ENCODE measurements at regions not wholly inside any gene's neighbourhood (a gene's known extent, or its start where the extent isn't known, plus 50 kb on each side); places are given as distances from the start of the nearest gene placed in this dataset.
A peak's percentile ranks its signal among the peaks of the same experiment; 100 is the strongest.

- DNase-seq (ENCODE audit: low spot score) = no peak
- Histone ChIP-seq H2AFZ (ENCODE audit: low read length) (no peak overlapping the region), H3K4me2 (ENCODE audit: low read depth, low read length) (no peak overlapping the region), H3K27ac (ENCODE audit: extremely low read length, insufficient read depth, low read length) (no peak overlapping the region), H3K4me3 (replicated peaks in 1 of 3; ENCODE audit: insufficient read depth in 1 of 3, low read depth in 2 of 3, low read length in 3 of 3) (no peak overlapping the region), H3K27me3 (ENCODE audit: control insufficient read depth in 1 of 2, insufficient read depth in 2 of 2, low read length in 2 of 2) (no peaks in the 10 kb centered on the region), H4K20me1 (ENCODE audit: insufficient read depth, low read length) (no peaks in the 10 kb centered on the region), H3K9ac (ENCODE audit: insufficient read depth, low read depth, low read length) (no peak overlapping the region), H3K9me3 (ENCODE audit: low read length) (no peaks in the 10 kb centered on the region), H3K4me1 (ENCODE audit: insufficient read depth, low read length) (no peaks in the 10 kb centered on the region), H3K36me3 (replicated peaks in 1 of 2; ENCODE audit: control insufficient read depth in 1 of 2, insufficient read depth in 2 of 2, low read length in 2 of 2) (no peaks in the 10 kb centered on the region), H3K79me2 (ENCODE audit: insufficient read depth, low read length) (no peaks in the 10 kb centered on the region)
- no peak for FAIRE-seq
- no peak for TF ChIP-seq FOXO4 (CRISPR knock-in tag; conservative IDR thresholded peaks at IDR 0.05)
- no peak for TF ChIP-seq KMT2A (CRISPR knock-in tag; IDR thresholded peaks at IDR 0.05)
- no peak for TF ChIP-seq SMAD3 (CRISPR knock-in tag; IDR thresholded peaks at IDR 0.05)
- TF ChIP-seq MAFK (conservative IDR thresholded peaks at IDR 0.05 in 1 of 2, IDR thresholded peaks at IDR 0.05 in 1 of 2; ENCODE audit: low read length in 2 of 2) = 0 out of 4 replicates have a peak, but pooled peaks of 1 of the 2 experiments have one; percentile 6
- no peak for TF ChIP-seq ZNF329 (CRISPR knock-in tag; IDR thresholded peaks at IDR 0.05; ENCODE audit: low read depth)
- BruUV-seq (replicated peaks) = no TSS peak
- ChIA-PET POLR2A (no interaction called here), CTCF (ENCODE audit: low intra/inter-chr PET ratio, low total read pairs) (no interaction called here)
- 0% methylated on average over 1 of the region's 1 CpG for WGBS (ENCODE audit: low lambda C conversion rate)
- ATAC-seq = no peak
- intact Hi-C loops (cut with micrococcal nuclease; ENCODE audit: unreplicated experiment) (no loop called here), in situ Hi-C loops (cut with HindIII; ENCODE audit: extremely low pct_ligation_motif_present, low pct_unique_long_range_greater_than_20kb) (no loop called here)
These were observed 1137.0 kb downstream of the HACE1 start for GRCh38 chr6:103722683-103723082.

- Histone ChIP-seq H3K9me3 (ENCODE audit: low read length) (no peaks in the 10 kb centered on the region), H3K9ac (ENCODE audit: insufficient read depth, low read depth, low read length) (no peak overlapping the region), H3K36me3 (replicated peaks in 1 of 2; ENCODE audit: control insufficient read depth in 1 of 2, insufficient read depth in 2 of 2, low read length in 2 of 2) (no peaks in the 10 kb centered on the region), H3K27me3 (ENCODE audit: control insufficient read depth in 1 of 2, insufficient read depth in 2 of 2, low read length in 2 of 2) (no peaks in the 10 kb centered on the region), H3K4me1 (ENCODE audit: insufficient read depth, low read length) (no peaks in the 10 kb centered on the region), H4K20me1 (ENCODE audit: insufficient read depth, low read length) (no peaks in the 10 kb centered on the region), H3K4me3 (replicated peaks in 1 of 3; ENCODE audit: insufficient read depth in 1 of 3, low read depth in 2 of 3, low read length in 3 of 3) (no peak overlapping the region), H3K79me2 (ENCODE audit: insufficient read depth, low read length) (no peaks in the 10 kb centered on the region), H2AFZ (ENCODE audit: low read length) (no peak overlapping the region), H3K4me2 (ENCODE audit: low read depth, low read length) (no peak overlapping the region), H3K27ac (ENCODE audit: extremely low read length, insufficient read depth, low read length) (no peak overlapping the region)
- ATAC-seq (no peak), FAIRE-seq (no peak), DNase-seq (ENCODE audit: low spot score) (no peak)
- intact Hi-C loops (cut with micrococcal nuclease; ENCODE audit: unreplicated experiment) = no loop called here
- 45% methylated on average over 2 of the region's 2 CpGs for WGBS (ENCODE audit: low lambda C conversion rate)
- POLR2A ChIA-PET = no interaction called here
- no TSS peak for BruUV-seq (replicated peaks)
- CTCF ChIA-PET (ENCODE audit: low intra/inter-chr PET ratio, low total read pairs) = no interaction called here
- in situ Hi-C loops (cut with HindIII; ENCODE audit: extremely low pct_ligation_motif_present, low pct_unique_long_range_greater_than_20kb) = no loop called here
- TF ChIP-seq ZNF646 (CRISPR knock-in tag; IDR thresholded peaks at IDR 0.05) (no peak), ZNF777 (CRISPR knock-in tag; IDR thresholded peaks at IDR 0.05) (no peak), CHD4 (IDR thresholded peaks at IDR 0.05; ENCODE audit: borderline replicate concordance, low read length) (no peak)
- TF ChIP-seq, protein P1, sequence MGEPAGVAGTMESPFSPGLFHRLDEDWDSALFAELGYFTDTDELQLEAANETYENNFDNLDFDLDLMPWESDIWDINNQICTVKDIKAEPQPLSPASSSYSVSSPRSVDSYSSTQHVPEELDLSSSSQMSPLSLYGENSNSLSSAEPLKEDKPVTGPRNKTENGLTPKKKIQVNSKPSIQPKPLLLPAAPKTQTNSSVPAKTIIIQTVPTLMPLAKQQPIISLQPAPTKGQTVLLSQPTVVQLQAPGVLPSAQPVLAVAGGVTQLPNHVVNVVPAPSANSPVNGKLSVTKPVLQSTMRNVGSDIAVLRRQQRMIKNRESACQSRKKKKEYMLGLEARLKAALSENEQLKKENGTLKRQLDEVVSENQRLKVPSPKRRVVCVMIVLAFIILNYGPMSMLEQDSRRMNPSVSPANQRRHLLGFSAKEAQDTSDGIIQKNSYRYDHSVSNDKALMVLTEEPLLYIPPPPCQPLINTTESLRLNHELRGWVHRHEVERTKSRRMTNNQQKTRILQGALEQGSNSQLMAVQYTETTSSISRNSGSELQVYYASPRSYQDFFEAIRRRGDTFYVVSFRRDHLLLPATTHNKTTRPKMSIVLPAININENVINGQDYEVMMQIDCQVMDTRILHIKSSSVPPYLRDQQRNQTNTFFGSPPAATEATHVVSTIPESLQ (CRISPR knock-in tag; conservative IDR thresholded peaks at IDR 0.05) = no peak
These were observed 1137.8 kb downstream of the HACE1 start for GRCh38 chr6:103721923-103722322.

Data from HepG2 (cell line).